ENCODE measurements at regions not wholly inside any gene's neighbourhood (a gene's known extent, or its start where the extent isn't known, plus 50 kb on each side); places are given as distances from the start of the nearest gene placed in this dataset.

- no peak for TF ChIP-seq EP300 (IDR thresholded peaks at IDR 0.05)
- TF ChIP-seq POLR2A (IDR thresholded peaks at IDR 0.05) = no peak
- no peak for TF ChIP-seq CTCF (IDR thresholded peaks at IDR 0.05)
- no peaks in the 10 kb centered on the region for H3K27me3 ChIP-seq
- H3K4me1 ChIP-seq (ENCODE audit: insufficient read depth) = no peaks in the 10 kb centered on the region
- no peak for DNase-seq
- H3K4me3 ChIP-seq = no peak overlapping the region
- no peak overlapping the region for H3K27ac ChIP-seq
- no peaks in the 10 kb centered on the region for H3K36me3 ChIP-seq
- H3K9me3 ChIP-seq = no peaks in the 10 kb centered on the region
- WGBS, 3 donors = 96 to 97% (median 97%) methylated on average over 4 of the region's 4 CpGs
- intact Hi-C loops (cut with DNase I) = no loop called here
Measured at GRCh38 chr2:128775914-128776285, 457.2 kb upstream of the HS6ST1 start.

GRCh38 chr2:128776461-128777195, 458.0 kb upstream of the HS6ST1 start:
- peak in 1 of 5 donors; percentile 11 for DNase-seq
- Histone ChIP-seq H3K9me3 (no peaks in the 10 kb centered on the region), H3K4me3 (no peak overlapping the region), H3K27me3 (no peaks in the 10 kb centered on the region), H3K4me1 (ENCODE audit: insufficient read depth) (no peaks in the 10 kb centered on the region), H3K36me3 (no peaks in the 10 kb centered on the region), H3K27ac (no peak overlapping the region)
- intact Hi-C loops (cut with DNase I) = no loop called here
- 86 to 89% (median 88%) methylated on average over 15 of the region's 15 CpGs for WGBS, 3 donors
- TF ChIP-seq POLR2A (IDR thresholded peaks at IDR 0.05) = no peak
- TF ChIP-seq EP300 (IDR thresholded peaks at IDR 0.05) = no peak
- no peak for TF ChIP-seq CTCF (IDR thresholded peaks at IDR 0.05)

GRCh38 chr2:128777196-128778035, 458.7 kb upstream of the HS6ST1 start:
- 83 to 85% (median 84%) methylated on average over 20 of the region's 20 CpGs for WGBS, 3 donors
- Histone ChIP-seq H3K9me3 (no peaks in the 10 kb centered on the region), H3K4me3 (no peak overlapping the region), H3K36me3 (no peaks in the 10 kb centered on the region), H3K27ac (no peak overlapping the region), H3K4me1 (ENCODE audit: insufficient read depth) (no peaks in the 10 kb centered on the region), H3K27me3 (no peaks in the 10 kb centered on the region)
- intact Hi-C loops (cut with DNase I) = no loop called here
- TF ChIP-seq EP300 (IDR thresholded peaks at IDR 0.05) = no peak
- no peak for TF ChIP-seq POLR2A (IDR thresholded peaks at IDR 0.05)
- TF ChIP-seq CTCF (IDR thresholded peaks at IDR 0.05) = no peak
- peak in 1 of 5 donors; percentile 10 for DNase-seq

GRCh38 chr2:128778843-128779242, 460.2 kb upstream of the HS6ST1 start:
- 78 to 89% (median 87%) methylated on average over 2 of the region's 2 CpGs for WGBS, 3 donors
- intact Hi-C loops (cut with DNase I) = no loop called here

More at GRCh38 chr2:128778843-128779242, 460.2 kb upstream of the HS6ST1 start:
- H3K27ac ChIP-seq = no peak overlapping the region
- no peak for DNase-seq
- H3K27me3 ChIP-seq = no peaks in the 10 kb centered on the region
- H3K36me3 ChIP-seq = no peaks in the 10 kb centered on the region
- TF ChIP-seq POLR2A (IDR thresholded peaks at IDR 0.05) (no peak), EP300 (IDR thresholded peaks at IDR 0.05) (no peak), CTCF (IDR thresholded peaks at IDR 0.05) (no peak)
- no peak overlapping the region for H3K4me3 ChIP-seq
- no peaks in the 10 kb centered on the region for H3K4me1 ChIP-seq (ENCODE audit: insufficient read depth)
- no peaks in the 10 kb centered on the region for H3K9me3 ChIP-seq

Data from ovary (tissue), 7 donors.